AG04450 (cell line): ENCODE measurements at regions not wholly inside any gene's neighbourhood (a gene's known extent, or its start where the extent isn't known, plus 50 kb on each side); places are given as distances from the start of the nearest gene placed in this dataset.

ENCODE experiments used
- CTCF ChIA-PET: fragments of 300-600, 350-600 bp; formaldehyde crosslinking; extraction: SDS; loops from one replicate; lab custom pipeline; 2022; ENCODE audit warnings: antibody characterized with exemption, inconsistent platforms; lab: Charles Lee
- POLR2A ChIA-PET: fragments of 350-600 bp; formaldehyde crosslinking; extraction: SDS; loops from one replicate; lab custom pipeline; 2021; ENCODE audit warnings: antibody characterized with exemption, inconsistent platforms; lab: Yijun Ruan, JAX
- DNase-seq: peaks from one replicate; pipeline ENCODE4 v3.0.0-alpha.2; 2011; ENCODE audit warnings: low read depth, low spot score
- H3K27ac ChIP-seq: one replicate; pipeline ENCODE4 v1.5.1; 2012; ENCODE audit warnings: low read depth, low read length, control low read depth
- H3K27me3 ChIP-seq: one replicate; pipeline ENCODE4 v1.6.0; 2012; ENCODE audit warnings: low read length; ENCODE audit not compliant: control insufficient read depth, insufficient read depth
- H3K4me3 ChIP-seq: 2 replicates; pipeline ENCODE4 v1.5.1; 2011; ENCODE audit warnings: mild to moderate bottlenecking, low read depth, low read length, control low read depth
- H3K9me3 ChIP-seq: 2 replicates; pipeline ENCODE4 v1.5.1; 2012; ENCODE audit warnings: low read length; ENCODE audit not compliant: control insufficient read depth, insufficient read depth
- TF ChIP-seq, protein P1 (sequence below): IDR thresholded peaks from 2 replicates; pipeline ENCODE4 v1.5.1; 2011; ENCODE audit warnings: low read depth, low read length, control low read depth, inconsistent platforms

DNA sequence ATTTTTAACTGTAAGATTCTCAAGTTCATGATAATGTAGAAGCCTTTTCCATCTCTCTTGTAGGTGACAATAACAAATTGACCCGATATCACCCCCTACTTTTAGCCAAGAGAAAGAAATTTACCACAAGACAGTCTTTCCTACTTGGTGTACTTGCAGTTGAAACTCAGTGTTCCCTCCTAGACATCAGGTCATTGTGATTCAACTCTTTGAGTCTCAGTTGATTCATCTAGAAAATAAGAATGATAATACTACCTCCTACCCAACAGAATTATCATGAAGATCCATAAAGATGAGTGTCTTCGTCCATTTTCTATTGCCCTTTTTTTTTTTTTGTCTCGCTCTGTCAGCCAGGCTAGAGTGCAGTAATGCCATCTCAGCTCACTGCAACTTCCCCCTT is 51.3 kb upstream of the TRERF1 start:
- Histone ChIP-seq H3K4me3 (no peak overlapping the region), H3K9me3 (no peaks in the 10 kb centered on the region), H3K27ac (no peak overlapping the region), H3K27me3 (no peaks in the 10 kb centered on the region)
- ChIA-PET CTCF (no interaction called here), POLR2A (no interaction called here)
- TF ChIP-seq, protein P1, sequence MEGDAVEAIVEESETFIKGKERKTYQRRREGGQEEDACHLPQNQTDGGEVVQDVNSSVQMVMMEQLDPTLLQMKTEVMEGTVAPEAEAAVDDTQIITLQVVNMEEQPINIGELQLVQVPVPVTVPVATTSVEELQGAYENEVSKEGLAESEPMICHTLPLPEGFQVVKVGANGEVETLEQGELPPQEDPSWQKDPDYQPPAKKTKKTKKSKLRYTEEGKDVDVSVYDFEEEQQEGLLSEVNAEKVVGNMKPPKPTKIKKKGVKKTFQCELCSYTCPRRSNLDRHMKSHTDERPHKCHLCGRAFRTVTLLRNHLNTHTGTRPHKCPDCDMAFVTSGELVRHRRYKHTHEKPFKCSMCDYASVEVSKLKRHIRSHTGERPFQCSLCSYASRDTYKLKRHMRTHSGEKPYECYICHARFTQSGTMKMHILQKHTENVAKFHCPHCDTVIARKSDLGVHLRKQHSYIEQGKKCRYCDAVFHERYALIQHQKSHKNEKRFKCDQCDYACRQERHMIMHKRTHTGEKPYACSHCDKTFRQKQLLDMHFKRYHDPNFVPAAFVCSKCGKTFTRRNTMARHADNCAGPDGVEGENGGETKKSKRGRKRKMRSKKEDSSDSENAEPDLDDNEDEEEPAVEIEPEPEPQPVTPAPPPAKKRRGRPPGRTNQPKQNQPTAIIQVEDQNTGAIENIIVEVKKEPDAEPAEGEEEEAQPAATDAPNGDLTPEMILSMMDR: no peak
- DNase-seq: no peak

DNA sequence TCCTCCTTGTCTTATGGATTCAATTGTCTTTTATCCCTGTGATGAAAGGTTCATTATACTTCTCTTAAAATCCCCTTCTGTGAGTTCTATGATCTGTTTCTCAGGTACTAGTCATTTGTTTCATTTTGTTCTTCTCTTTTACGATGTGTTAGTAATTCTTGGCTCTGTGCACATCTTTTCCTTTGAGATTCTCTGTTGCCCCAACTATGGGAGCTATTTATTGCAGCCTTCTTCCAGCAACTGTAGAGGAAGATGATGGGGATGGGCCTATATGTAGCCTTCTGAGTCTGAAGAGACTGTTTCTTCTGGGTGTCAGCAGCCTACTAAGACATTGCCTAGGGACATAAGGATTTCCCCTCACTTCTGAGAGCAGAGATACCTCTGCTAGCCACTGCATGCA is 50.4 kb upstream of the TRERF1 start:
- POLR2A ChIA-PET: no interaction called here
- H3K9me3 ChIP-seq: no peaks in the 10 kb centered on the region
- no peak overlapping the region for H3K4me3 ChIP-seq
- no peaks in the 10 kb centered on the region for H3K27me3 ChIP-seq
- TF ChIP-seq, protein P1: no peak
- no peak for DNase-seq
- CTCF ChIA-PET: interaction anchor here (1.4 kb wide), 1 partner anchor 46 kb away, joined by 7 read pairs; no protein-coding TSS in a partner anchor
- H3K27ac ChIP-seq: no peak overlapping the region
